ENCODE measurements at regions not wholly inside any gene's neighbourhood (a gene's known extent, or its start where the extent isn't known, plus 50 kb on each side); places are given as distances from the start of the nearest gene placed in this dataset.
"Not testable (repeated sequence)": the region's sequence is repeated elsewhere in the genome, so short reads cannot be mapped to it uniquely, and the experiment has no call there.

GRCh38 chr12:74250891-74251290 lies 286.7 kb upstream of the ATXN7L3B start:
- DNase-seq (ENCODE audit: low read depth, low spot score) = no peak

GRCh38 chr12:74253826-74254225 lies 283.8 kb upstream of the ATXN7L3B start:
- not testable (repeated sequence) for DNase-seq (ENCODE audit: low read depth, low spot score)

- no peak for DNase-seq (ENCODE audit: low read depth, low spot score)
Measured at GRCh38 chr12:74254784-74255183, 282.9 kb upstream of the ATXN7L3B start.

- DNase-seq (ENCODE audit: low read depth, low spot score) = no peak
Measured at GRCh38 chr12:74259199-74259598, 278.4 kb upstream of the ATXN7L3B start.

GRCh38 chr12:74264692-74265091 lies 272.9 kb upstream of the ATXN7L3B start:
- DNase-seq (ENCODE audit: low read depth, low spot score) = no peak

- DNase-seq (ENCODE audit: low read depth, low spot score) = not testable (repeated sequence)
Measured at GRCh38 chr12:74269355-74269754, 268.3 kb upstream of the ATXN7L3B start.

GRCh38 chr12:74280156-74280655 lies 257.4 kb upstream of the ATXN7L3B start:
- no peak for DNase-seq (ENCODE audit: low read depth, low spot score)

- DNase-seq (ENCODE audit: low read depth, low spot score) = not testable (repeated sequence)
Measured at GRCh38 chr12:74281401-74282180, 256.0 kb upstream of the ATXN7L3B start.

- no peak for DNase-seq (ENCODE audit: low read depth, low spot score)
Measured at GRCh38 chr12:74283646-74284045, 254.0 kb upstream of the ATXN7L3B start.

GRCh38 chr12:74285773-74286172 lies 251.9 kb upstream of the ATXN7L3B start:
- no peak for DNase-seq (ENCODE audit: low read depth, low spot score)

GRCh38 chr12:74286254-74286653 lies 251.4 kb upstream of the ATXN7L3B start:
- no peak for DNase-seq (ENCODE audit: low read depth, low spot score)

GRCh38 chr12:74292351-74293194 lies 245.1 kb upstream of the ATXN7L3B start:
- no peak for DNase-seq (ENCODE audit: low read depth, low spot score)

GRCh38 chr12:74293689-74294131 lies 243.9 kb upstream of the ATXN7L3B start:
- DNase-seq (ENCODE audit: low read depth, low spot score) = no peak

- DNase-seq (ENCODE audit: low read depth, low spot score) = peak; percentile 82
Measured at GRCh38 chr12:74317078-74317601, 220.5 kb upstream of the ATXN7L3B start.

- DNase-seq (ENCODE audit: low read depth, low spot score) = no peak
Measured at GRCh38 chr12:74317741-74318140, 219.9 kb upstream of the ATXN7L3B start.

- no peak for DNase-seq (ENCODE audit: low read depth, low spot score)
Measured at GRCh38 chr12:74319886-74320285, 217.7 kb upstream of the ATXN7L3B start.

GRCh38 chr12:74321381-74321780 lies 216.3 kb upstream of the ATXN7L3B start:
- DNase-seq (ENCODE audit: low read depth, low spot score) = no peak

GRCh38 chr12:74322792-74323191 lies 214.8 kb upstream of the ATXN7L3B start:
- DNase-seq (ENCODE audit: low read depth, low spot score) = no peak

- DNase-seq (ENCODE audit: low read depth, low spot score) = peak; percentile 1
Measured at GRCh38 chr12:74328623-74329022, 209.0 kb upstream of the ATXN7L3B start.

GRCh38 chr12:74334780-74335179 lies 202.9 kb upstream of the ATXN7L3B start:
- no peak for DNase-seq (ENCODE audit: low read depth, low spot score)

GRCh38 chr12:74337951-74338350 lies 199.7 kb upstream of the ATXN7L3B start:
- peak; percentile 28 for DNase-seq (ENCODE audit: low read depth, low spot score)

GRCh38 chr12:74339211-74339610 lies 198.4 kb upstream of the ATXN7L3B start:
- peak; percentile 3 for DNase-seq (ENCODE audit: low read depth, low spot score)
